Suppressor macrophage (primary cell): ENCODE measurements at regions not wholly inside any gene's neighbourhood (a gene's known extent, or its start where the extent isn't known, plus 50 kb on each side); places are given as distances from the start of the nearest gene placed in this dataset.
"Not testable (repeated sequence)": the region's sequence is repeated elsewhere in the genome, so short reads cannot be mapped to it uniquely, and the experiment has no call there.

Source experiments
- DNase-seq, 4 experiments: peaks; one replicate each; pipeline ENCODE4 v3.0.0-alpha.2; 2020 to 2022

DNA sequence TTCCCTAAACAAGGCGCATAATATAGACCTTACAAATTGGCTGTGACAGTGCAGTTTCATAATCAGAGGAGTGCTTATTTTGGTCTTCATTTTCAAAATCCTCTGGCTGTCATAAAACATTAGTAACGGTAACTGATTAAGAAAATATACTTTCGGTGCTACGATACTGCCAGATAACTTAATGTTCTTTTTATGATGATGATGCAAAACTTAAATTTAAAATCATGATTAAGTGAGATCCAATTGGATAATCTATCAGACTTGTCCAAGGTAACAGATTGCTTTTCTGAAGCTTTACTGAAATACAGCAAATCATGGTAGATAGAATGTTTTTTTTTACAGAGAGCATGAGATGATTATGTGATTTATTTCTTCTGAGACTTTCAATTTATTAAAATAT, 364.2 kb upstream of the CNTN3 start:
- no peak for DNase-seq

- not testable (repeated sequence) for DNase-seq
Measured at GRCh38 chr3:74985028-74985904, 370.8 kb upstream of the CNTN3 start.

- no peak for DNase-seq
Measured at GRCh38 chr3:74988095-74988494, 373.6 kb upstream of the CNTN3 start.

DNA sequence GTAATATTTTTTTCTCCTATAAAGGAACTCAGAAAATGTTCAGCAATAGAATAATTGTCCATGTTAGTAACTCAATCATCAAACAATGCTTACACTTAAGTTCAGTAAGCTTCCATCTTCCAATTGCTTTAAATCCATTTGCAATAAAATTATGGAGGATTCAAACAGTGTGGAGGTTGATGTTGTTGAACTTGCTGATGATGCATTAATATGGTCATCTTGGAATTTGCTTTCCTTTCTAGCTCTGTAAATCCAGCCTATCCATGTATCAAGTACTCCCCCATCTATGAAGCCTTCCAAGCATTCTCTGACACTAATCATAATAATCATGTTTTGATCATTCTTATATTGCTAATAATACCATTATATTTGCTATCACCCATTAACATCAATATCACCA, 378.4 kb upstream of the CNTN3 start:
- no peak for DNase-seq

GRCh38 chr3:75001330-75001729, 386.9 kb upstream of the CNTN3 start:
- no peak for DNase-seq

DNA sequence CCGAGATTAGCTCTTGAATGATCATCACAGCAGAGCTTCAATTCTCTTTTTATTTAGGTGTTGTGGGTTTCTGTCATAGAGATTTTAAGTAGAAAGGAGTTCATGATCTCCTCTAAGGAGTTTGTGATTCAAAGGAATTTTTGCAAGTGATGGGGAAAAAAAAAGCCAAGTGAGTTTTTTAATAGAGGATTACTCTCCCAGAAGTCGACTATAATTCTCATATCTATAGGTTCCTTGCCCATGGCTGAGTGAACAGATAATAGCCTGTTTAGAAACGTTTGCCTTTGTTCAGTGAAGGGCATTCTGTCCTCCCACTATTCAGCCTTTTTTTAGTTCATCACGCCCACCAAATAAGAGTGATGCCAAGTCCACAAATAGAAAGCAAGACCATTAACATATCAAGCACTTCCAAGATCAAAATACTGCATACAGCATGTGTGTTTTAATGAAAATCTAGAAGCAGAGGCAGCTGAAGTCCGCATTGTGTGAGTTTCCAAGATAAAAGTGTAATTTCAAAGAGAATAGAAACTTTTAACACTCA, 398.4 kb upstream of the CNTN3 start:
- no peak for DNase-seq

GRCh38 chr3:75014008-75014407, 399.5 kb upstream of the CNTN3 start:
- no peak for DNase-seq

DNA sequence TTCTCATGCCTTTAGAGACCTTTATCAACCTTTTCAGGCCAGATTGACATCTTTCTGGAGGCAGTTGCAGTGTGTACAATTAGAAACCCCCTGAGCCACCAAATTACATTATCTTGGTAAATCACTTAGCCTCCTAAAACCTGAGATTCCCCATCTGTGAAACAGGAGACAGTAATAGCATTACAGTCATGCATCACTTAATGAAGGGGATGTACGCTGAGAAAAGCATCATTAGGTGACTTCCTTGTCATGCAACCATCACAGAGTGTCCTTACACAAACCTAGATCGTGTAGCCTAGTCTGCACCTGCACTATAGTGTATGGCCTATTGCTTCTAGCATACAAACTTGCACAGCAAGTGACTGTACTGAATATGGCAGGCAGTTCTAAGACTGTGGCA, 400.8 kb upstream of the CNTN3 start:
- DNase-seq: no peak

GRCh38 chr3:75035146-75035545, 420.7 kb upstream of the CNTN3 start:
- DNase-seq: no peak

- no peak for DNase-seq
Measured at GRCh38 chr3:75042941-75043340, 428.5 kb upstream of the CNTN3 start.

- no peak for DNase-seq
Measured at GRCh38 chr3:75048650-75049049, 434.2 kb upstream of the CNTN3 start.

DNA sequence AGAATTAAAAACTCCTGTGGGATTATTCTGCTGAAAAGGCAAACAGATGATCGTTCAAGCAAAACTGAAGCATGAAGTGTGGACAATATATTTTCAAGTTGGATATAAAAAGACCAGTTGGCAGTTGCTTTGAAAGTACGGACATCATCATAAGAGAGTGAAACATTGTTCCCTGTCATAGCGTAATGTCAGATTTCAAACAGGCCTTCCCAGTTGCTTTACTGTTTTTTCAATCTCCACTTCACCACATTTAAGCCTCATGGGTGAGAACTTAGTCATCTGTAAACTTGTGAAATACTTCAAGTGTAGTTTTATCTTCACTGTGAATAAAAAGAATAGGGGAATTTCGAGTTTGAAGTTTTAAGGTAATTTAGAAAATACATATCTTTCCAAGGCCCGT, 435.1 kb upstream of the CNTN3 start:
- no peak for DNase-seq

GRCh38 chr3:75059120-75059519, 444.7 kb upstream of the CNTN3 start:
- DNase-seq: no peak

DNA sequence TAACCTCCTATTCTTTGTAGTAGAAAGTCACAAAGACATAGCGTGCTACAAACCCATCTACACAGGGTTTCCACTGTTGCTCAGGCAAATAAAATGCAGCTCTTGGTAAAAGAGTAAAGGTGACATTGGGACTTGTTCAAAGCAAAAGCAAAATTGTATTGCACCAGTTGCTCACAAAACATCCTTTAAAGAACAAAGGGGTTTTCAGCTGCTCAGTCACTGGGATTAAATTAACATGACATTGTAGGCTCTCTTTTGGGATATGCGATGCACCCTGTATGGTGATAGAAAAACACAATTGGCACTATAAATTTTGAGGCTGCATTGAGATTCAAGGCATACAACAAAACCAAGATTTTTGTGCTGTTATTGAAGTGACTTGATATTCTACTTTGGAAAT, 447.3 kb upstream of the CNTN3 start:
- DNase-seq: no peak

DNA sequence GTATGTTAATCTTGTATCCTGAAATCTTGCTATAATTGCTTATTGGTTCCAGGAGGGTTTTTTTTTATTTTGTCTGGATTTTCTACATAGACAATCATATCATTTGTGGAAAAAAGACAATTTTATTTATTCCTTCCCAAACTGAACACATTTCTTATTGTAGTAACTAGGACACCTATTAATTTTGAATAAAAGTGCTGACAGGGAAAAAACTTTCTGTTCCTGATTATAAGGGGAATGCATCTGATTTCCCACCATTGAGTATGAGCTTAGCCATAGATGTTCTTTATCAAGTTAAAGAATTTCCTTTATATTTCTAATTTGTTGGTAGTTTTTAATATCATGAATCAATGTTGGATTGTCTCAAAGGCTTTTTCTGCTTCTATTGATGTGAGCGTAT, 460.7 kb upstream of the CNTN3 start:
- DNase-seq: no peak

DNA sequence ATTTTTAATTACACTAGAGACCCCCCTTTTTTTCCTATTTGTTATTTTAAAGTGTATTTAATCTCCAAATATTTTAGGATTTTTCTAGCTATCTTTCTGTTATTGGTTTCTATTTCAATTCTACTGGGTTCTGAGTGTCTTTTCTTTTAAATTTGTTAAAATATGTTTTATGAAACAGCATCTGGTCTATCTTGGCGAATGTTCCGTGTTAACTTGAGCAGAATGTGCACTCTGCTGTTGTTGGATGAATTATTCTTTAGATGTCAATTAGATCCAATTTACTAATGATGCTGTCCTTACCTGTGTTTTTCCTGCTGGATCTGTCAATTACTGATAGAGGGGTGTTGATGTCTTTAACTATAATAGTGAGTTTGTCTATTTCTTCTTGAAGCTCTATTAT, 462.0 kb upstream of the CNTN3 start:
- DNase-seq: no peak

DNA sequence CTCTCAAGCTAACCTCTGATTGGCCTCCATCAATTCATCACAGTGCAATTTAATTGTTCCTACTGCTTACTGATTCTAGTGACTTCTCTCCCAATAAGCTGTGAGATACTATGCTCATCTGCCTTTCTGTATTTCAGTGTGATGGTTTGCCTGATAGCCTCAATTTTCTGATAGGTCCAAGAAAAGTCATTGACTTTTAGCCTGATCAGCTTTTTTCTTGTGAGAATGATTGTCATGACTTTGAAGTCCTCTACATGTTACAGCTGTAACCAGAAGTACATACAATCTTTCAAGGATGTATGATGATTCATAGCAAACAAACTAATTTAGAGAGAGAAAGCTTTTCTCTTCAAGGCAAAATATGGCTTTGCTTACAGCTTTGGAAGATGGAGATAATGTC, 463.8 kb upstream of the CNTN3 start:
- DNase-seq: no peak

DNA sequence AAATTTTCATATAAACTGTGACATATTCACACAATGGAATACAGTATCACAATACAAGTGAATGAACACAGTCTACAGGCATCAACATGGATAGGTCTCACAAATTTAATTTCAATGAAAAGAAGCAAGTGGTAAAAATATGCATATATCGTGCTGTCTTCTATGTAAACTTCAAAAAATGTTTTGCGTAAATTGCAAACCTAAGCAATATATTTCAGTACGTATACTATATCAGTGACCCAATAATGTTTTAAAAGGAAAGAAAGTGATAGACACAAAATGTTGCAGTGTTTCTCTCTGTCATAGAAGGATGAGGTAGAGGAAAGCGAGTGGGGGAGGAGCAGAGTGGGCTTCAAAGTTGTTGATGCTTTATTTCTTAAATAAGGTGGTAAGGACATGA, 468.4 kb upstream of the CNTN3 start:
- DNase-seq: no peak

- no peak for DNase-seq
Measured at GRCh38 chr3:75089841-75090240, 475.4 kb upstream of the CNTN3 start.

- DNase-seq: no peak
Measured at GRCh38 chr3:75101329-75102147, 487.1 kb upstream of the CNTN3 start.

- no peak for DNase-seq
Measured at GRCh38 chr3:75110741-75111140, 496.3 kb upstream of the CNTN3 start.

DNA sequence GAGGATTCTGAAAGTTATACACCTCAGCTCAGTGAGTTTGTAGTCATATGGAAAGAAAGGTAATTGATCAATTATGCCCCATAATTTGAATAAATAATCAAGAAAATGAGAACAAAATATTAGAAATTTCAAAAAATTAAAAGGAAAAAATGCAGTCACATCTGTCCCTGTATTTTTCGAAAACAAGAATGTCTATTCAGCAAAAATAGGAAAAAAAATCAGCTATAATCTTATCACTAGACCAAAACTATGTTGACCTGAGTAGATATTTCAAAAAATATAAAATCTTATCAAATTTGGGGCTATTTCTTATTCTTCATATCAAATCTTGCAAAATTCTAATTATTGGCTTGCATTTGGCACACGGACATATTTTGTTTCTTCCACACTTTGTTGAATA, 501.2 kb upstream of the CNTN3 start:
- no peak for DNase-seq

- no peak for DNase-seq
Measured at GRCh38 chr3:75118779-75119178, 504.3 kb upstream of the CNTN3 start.

- no peak for DNase-seq
Measured at GRCh38 chr3:75126556-75126955, 512.1 kb upstream of the CNTN3 start.
